ENCODE measurements at regions not wholly inside any gene's neighbourhood (a gene's known extent, or its start where the extent isn't known, plus 50 kb on each side); places are given as distances from the start of the nearest gene placed in this dataset.

DNA sequence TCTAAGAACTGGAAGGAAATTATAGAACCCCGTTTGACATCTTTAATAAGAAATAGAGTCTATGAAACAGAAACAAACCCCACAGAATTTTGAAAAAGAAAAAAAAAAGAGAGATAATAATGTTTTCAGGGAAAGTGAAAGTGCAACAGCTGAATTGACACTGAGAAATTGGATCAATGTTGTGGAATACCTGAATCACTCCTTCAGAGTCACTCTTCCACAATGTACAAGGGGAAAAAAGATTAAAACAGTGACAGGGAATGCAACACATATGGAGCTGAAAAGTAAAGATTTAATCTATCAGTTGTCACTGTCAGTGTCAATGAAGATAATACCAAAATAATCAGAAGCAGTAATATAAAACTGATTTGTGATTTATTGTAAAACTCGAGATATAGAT is 520.8 kb upstream of the HS3ST5 start (continued):
- TF ChIP-seq RNF2 (IDR thresholded peaks at IDR 0.05; ENCODE audit: borderline replicate concordance, low read depth, low read length, missing control alignments, poor library complexity, severe bottlenecking) (no peak), ZNF274 (IDR thresholded peaks at IDR 0.05; ENCODE audit: borderline replicate concordance, extremely low read depth, low read length) (no peak), CHD1 (IDR thresholded peaks at IDR 0.05; ENCODE audit: low read depth, low read length) (no peak), SP2 (IDR thresholded peaks at IDR 0.05; ENCODE audit: low read length) (no peak), HDAC2 (IDR thresholded peaks at IDR 0.05; ENCODE audit: borderline replicate concordance in 1 of 2, low read depth in 2 of 2, low read length in 2 of 2) (no peak), NRF1 (IDR thresholded peaks at IDR 0.05; ENCODE audit: low read depth, low read length) (no peak), TEAD4 (IDR thresholded peaks at IDR 0.05; ENCODE audit: low read depth, low read length) (no peak), MAFK (IDR thresholded peaks at IDR 0.05; ENCODE audit: low read depth, low read length) (no peak), CHD2 (IDR thresholded peaks at IDR 0.05; ENCODE audit: low read length) (no peak)
